Loucy (cell line): ENCODE measurements at regions not wholly inside any gene's neighbourhood (a gene's known extent, or its start where the extent isn't known, plus 50 kb on each side); places are given as distances from the start of the nearest gene placed in this dataset.

Source experiments
- CTCF ChIP-seq: fragments of 200-600 bp; sonication (generic); conservative IDR thresholded peaks from 2 replicates; pipeline ENCODE4 v1.5.1; 2014; ENCODE audit warnings: mild to moderate bottlenecking, antibody characterized with exemption, low read length
- EZH2phosphoT487 ChIP-seq: fragments of 200-600 bp; IDR thresholded peaks from 2 replicates; pipeline ENCODE4 v1.6.1; 2018; ENCODE audit warnings: antibody characterized with exemption, mild to moderate bottlenecking, moderate library complexity, borderline replicate concordance

GRCh38 chr18:76668546-76668945 is 153.8 kb upstream of the ZNF236 start:
- TF ChIP-seq CTCF (no peak), EZH2phosphoT487 (no peak)
